ENCODE measurements at regions not wholly inside any gene's neighbourhood (a gene's known extent, or its start where the extent isn't known, plus 50 kb on each side); places are given as distances from the start of the nearest gene placed in this dataset.

GRCh38 chr5:4921929-4922328, 218.2 kb upstream of the ADAMTS16 start:
- DNase-seq: no peak

DNA sequence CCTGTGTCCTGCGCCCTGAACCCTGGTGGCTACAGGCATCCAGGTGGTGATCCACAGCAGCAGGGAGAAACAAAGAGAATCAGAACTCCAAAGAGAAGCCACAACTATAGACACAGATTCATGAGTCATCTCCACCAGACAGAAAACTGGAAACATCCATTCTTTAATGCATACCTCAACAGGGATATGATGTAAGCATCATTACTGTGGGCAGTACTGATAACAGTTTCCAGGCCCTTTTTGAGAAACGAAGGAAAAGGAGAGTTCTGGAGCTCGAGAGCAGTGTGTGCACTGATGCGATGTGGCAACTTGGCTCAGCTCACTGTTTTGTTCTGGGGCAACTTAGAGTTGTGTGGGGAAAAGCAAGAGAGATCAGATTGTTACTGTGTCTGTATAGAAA, 215.6 kb upstream of the ADAMTS16 start:
- DNase-seq: no peak

DNA sequence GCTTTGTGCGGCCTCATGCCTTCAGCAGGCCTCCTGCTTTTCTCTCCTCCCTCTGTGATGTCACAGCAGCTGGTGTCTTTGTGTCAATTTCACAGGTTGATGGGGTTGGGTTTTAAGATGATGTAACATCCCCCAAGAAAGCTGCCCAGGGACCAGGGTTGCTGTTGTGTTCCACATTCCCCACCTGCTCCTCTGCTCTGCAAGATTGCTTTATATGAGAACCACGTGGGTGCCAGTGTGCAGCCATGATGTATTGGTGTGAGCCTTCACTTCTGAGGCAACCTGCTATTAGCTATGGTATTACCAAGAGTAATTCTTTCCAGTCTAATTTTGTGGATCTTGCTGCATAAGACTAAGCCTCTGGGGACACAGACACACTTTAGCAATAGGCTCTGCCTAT, 213.0 kb upstream of the ADAMTS16 start:
- DNase-seq: no peak

GRCh38 chr5:4928409-4928808, 211.7 kb upstream of the ADAMTS16 start:
- no peak for DNase-seq

DNA sequence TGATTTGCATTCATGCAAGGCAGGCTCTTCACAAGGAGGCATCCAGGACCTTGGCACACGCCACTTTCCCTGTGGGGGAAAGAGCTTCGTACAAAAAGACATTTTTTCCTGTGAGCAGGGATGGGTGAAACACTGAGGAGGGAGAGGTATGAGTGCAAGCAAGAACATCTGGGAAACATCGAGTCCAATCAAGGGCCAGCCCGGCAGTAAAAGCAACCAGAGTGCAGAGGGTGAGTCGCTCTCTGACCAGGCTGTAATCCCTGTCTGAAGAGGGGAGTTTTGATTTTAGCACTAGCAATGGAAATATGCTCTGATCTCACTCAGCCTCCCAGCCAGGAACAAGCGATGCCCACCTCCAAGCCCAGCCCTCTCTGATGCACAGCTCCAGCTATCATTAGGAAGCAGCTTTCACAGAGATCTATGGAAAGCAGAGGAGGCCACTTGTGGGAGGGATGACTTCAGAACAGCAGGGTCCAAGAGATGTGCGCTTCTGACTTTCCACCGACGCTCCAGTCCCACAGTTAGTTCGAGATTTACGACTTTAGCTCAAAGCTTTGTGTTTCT, 211.0 kb upstream of the ADAMTS16 start:
- DNase-seq: no peak

GRCh38 chr5:4939042-4939781, 200.9 kb upstream of the ADAMTS16 start:
- no peak for DNase-seq

- DNase-seq: no peak
Observed at GRCh38 chr5:4941161-4941560, 199.0 kb upstream of the ADAMTS16 start.

GRCh38 chr5:4941957-4942830, 197.9 kb upstream of the ADAMTS16 start:
- DNase-seq: peak; percentile 32

DNA sequence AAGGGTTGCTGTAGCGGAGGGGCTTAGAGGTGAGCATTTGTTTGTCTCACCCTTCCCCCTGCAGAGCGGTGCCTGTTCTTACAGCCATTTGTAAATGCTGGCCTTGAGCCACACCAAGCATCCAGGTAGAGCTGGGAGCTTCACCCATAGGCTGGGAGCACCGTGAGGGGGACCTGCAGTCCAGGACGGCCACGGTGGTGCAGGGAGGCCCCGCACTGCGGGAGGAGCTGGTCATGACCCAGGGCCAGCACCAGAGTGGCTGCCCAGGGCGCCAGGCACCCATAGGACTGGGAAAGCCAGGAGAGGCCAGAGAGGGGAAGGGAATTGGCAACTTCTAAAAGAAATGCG, 197.3 kb upstream of the ADAMTS16 start:
- DNase-seq: no peak

DNA sequence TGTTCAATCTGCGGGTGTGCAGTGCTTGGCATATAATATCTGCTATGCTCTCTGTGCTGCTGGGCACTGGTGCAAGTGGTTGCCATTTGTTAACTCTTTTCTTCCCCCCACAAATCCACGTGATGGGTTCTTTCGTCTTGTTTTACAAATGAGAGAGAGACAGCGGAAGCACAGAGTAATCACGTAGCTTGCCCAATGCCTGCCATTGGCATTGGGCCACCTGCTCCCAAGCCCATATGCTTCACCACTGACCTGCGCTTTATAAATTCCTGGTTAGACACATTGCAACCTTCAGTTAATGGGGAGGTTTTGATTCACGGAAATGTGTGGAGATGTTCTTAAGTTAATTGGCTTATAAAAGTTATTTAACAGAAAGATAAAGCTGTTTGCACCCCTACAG, 194.8 kb upstream of the ADAMTS16 start:
- no peak for DNase-seq

- no peak for DNase-seq
Observed at GRCh38 chr5:4947106-4947505, 193.0 kb upstream of the ADAMTS16 start.

DNA sequence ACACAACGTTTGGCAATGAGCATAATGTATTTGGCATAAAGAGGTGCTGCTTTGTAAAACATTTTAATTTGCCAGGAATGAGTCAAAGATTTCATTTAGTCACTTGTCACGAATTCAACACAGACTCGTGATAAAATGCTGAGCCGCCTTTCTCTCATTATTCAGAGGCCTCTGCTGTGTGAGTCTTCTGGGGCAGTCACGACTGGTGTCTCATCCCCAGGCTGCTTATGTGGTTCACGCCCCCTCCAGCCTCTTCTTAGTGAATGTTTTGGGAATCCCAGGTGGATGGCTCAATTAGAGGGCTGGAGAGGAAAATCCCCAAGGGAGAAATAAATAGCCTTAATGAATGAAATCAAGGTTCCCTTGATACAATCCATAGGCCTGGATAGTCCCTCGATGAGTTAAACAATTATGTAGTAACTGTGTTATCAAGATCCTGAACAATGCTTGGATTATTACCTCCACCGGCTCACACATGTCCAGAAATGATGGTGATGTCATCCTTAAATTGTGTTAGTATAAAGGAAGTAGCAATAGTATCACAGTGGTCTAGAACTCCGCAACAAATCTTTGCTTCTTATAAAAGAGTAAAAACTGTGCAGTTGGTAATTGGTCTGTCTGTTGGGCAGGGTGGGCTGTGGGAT, 192.1 kb upstream of the ADAMTS16 start:
- DNase-seq: no peak

GRCh38 chr5:4949108-4949507, 191.0 kb upstream of the ADAMTS16 start:
- no peak for DNase-seq

- no peak for DNase-seq
Observed at GRCh38 chr5:4953576-4953975, 186.6 kb upstream of the ADAMTS16 start.

- DNase-seq: no peak
Observed at GRCh38 chr5:4954048-4954447, 186.1 kb upstream of the ADAMTS16 start.

- DNase-seq: no peak
Observed at GRCh38 chr5:4963265-4963664, 176.9 kb upstream of the ADAMTS16 start.

- DNase-seq: no peak
Observed at GRCh38 chr5:4969351-4969750, 170.8 kb upstream of the ADAMTS16 start.

- DNase-seq: no peak
Observed at GRCh38 chr5:4970171-4970570, 170.0 kb upstream of the ADAMTS16 start.

DNA sequence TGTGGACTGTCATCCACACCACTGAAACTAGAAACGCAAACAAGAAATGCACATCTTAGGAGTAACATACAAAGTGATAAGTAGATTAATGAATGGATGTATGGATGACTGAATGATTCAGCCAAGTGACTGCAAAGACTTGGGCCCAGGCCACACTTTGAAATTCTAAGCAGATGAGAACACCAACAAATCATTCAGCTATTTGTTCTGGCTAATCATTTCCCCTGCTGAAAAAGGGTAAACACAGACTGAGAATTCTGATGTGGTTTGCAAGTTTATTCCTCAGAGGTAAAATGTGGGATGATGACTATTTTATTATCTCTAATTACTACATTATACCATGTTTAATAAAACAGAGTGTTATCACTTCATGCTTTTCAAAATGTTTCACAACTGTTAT, 163.2 kb upstream of the ADAMTS16 start:
- DNase-seq: no peak

DNA sequence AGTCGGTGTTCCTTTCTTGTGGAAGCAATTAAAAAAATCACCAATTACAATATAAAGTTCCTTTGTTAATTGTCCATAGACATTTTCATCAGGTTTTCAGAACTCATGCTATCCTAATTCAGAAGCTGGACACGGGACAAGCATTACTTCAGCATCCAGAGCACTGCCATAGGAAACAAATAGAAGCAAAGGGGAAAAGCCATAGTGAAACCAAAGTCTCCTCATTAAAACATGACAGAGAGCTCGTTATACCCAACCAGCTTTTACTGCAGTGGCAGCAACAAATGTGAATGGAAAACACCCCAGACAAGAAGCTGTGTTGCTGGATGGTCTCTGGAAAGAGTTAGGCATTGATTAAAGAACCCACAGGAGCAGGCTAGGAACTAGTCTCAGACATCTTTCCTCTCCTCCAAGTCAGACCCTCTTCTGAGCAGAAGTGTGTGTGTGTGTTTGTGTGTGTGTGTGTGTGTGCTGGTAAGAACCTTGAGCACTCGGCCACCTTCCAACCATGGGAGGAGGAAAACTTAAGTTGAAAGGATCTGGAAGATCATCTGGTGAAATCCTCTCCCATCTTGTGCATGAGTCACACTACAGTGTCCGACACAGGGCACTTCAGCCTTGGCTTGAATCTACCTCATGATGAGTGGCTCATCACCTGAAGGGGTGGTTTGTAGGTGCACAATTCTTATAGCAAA, 162.6 kb upstream of the ADAMTS16 start:
- DNase-seq: no peak

DNA sequence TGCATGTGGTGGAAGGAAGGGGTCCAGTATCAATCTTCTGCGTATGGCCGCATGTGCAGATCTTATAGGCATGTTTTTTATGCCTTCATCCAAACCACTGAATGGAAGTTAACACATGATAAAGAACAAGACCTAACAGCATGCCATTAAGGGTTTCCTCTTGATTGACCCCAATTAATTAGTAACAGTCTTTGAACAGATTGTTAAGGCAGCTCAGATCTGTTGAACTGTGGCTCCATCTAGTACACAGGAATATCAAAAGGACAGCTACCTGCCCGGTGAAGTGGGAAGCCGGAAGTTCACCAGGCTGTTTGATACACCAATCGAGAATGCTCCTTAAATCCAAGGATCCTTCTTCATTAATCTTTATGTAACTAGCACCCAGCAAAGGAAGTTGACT, 159.9 kb upstream of the ADAMTS16 start:
- no peak for DNase-seq

GRCh38 chr5:4981608-4982007, 158.5 kb upstream of the ADAMTS16 start:
- no peak for DNase-seq

DNA sequence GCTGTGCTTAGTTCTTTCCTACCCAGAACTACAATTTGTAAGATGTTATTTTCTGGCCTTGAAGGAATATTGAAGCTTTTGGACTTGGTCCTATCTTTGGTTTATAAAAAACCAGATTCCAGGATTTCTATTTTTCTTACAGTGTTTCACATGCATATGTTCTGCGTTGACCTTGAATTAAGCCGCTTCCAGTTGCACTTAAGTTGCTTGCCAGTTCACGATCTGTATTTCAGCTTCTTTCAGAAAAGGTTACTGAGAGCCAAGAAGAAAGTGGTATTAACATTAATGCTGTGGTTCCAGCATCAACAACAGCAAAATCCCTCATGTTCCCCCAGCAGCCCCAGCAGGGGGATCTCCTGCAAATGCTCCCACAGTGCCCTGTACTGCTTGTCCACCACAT, 156.4 kb upstream of the ADAMTS16 start:
- no peak for DNase-seq

Measured in activated CD4-positive, CD25-positive, alpha-beta regulatory T cell treated with anti-CD3 and anti-CD28 coated beads, Interleukin-2, amount 50 U/mL, for 72 hours (primary cell).